HG03159 (cell line): ENCODE measurements at regions not wholly inside any gene's neighbourhood (a gene's known extent, or its start where the extent isn't known, plus 50 kb on each side); places are given as distances from the start of the nearest gene placed in this dataset.
"Not testable (repeated sequence)": the region's sequence is repeated elsewhere in the genome, so short reads cannot be mapped to it uniquely, and the experiment has no call there.

Source experiments
- ATAC-seq: cut with Tn5 transposase; IDR thresholded peaks from one replicate; pipeline ENCODE4 v1.9.1; 2021; ENCODE audit warnings: mild to moderate bottlenecking, moderate library complexity; ENCODE audit not compliant: unreplicated experiment

GRCh38 chr17:68782789-68783188 lies 172.4 kb downstream of the ABCA8 start:
- no peak for ATAC-seq

GRCh38 chr17:68780596-68780995 lies 174.6 kb downstream of the ABCA8 start:
- no peak for ATAC-seq

GRCh38 chr17:68778726-68779125 lies 176.5 kb downstream of the ABCA8 start:
- no peak for ATAC-seq

GRCh38 chr17:68777856-68778694 lies 176.9 kb upstream of the FAM20A start:
- ATAC-seq: no peak

GRCh38 chr17:68777243-68777855 lies 176.2 kb upstream of the FAM20A start:
- no peak for ATAC-seq

DNA sequence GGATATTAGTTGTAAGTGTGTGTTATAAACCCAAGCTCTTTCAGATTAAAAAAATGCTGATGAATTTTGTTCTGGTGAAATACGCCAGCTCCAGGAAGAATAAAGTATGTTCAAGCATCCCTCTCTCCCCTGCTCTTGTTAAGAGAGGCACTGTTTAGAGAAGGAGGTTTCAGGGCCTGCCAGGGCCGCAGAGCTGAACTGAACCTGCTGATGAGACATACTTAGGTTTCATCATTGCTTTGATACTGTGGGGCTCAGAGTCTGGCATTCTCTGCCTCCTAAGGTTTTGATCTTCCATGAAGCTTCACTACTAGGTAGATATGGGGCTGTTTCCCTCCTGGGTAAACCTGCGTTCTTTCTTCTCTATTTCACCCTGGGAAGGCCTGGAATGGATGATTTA lies 175.3 kb upstream of the FAM20A start:
- ATAC-seq: no peak

DNA sequence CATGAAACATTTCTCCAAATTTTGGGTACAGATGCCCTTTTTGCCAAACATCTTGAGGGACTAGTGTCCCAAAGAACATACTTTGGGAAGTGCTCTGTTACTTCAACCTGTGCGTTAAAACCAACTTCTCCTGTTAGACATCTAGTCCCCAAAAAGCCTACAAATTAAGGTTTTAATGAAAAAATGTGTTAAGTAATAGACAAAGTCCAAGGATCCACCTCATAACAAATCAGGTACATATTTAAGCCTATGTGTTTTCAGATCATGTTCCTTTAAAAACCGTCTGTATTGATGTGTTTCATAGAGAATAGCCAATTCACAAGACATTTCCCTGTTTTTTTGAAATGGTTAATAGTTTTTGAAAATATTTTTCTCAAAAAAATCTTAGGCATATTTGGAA lies 174.8 kb upstream of the FAM20A start:
- no peak for ATAC-seq

GRCh38 chr17:68775318-68775717 lies 174.2 kb upstream of the FAM20A start:
- ATAC-seq: no peak

DNA sequence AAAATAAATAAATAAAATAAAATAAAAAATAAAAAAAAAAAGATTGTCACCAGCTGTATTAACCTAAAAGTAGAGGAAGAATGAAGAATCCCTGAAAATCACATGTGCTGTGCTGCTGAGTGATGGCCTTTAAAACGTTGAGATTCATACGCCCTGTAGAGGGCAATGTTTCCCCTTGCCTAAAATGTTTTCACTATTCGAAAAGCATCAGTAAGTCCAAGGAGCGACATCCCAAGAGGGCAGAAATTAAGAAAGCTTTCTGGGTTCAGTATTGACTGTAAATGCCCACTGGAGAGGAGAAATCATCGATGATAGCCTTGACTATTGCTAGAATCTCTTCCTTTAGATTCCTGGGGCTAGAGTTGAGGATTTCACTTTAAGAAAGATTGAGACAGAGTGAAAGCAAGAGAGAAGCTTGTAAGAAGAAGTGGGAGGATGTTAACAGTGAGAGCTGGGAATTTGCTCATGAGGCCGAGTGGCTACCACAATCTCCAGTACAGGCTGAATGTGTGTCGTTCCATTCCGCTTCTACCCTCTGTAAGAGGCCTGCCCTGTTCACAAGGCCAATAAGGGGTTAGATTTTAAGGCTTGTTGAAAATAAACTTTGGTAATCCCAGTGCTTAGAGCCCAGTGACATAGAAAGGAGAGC lies 170.8 kb upstream of the FAM20A start:
- peak; percentile 56 for ATAC-seq

- ATAC-seq: no peak
Observed at GRCh38 chr17:68768804-68769203, 167.6 kb upstream of the FAM20A start.

DNA sequence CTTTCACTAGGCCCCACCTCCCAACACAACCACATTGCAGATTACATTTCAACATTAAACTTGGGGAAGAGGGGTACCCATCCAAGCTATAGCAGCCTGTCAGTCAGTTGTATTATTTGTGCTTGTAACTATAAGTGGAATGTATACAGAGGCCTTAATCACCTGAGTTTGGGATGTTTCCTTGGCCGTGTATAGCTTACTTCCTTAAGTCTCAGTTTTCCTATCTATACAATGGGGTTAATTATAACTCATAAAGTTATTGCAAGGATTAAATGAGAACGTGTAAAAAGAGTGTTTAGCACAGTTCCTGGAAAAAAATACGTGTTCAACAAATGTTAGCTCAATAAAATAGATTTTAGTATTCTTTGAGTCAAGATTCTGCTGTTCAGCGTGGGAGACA lies 165.5 kb upstream of the FAM20A start:
- no peak for ATAC-seq

DNA sequence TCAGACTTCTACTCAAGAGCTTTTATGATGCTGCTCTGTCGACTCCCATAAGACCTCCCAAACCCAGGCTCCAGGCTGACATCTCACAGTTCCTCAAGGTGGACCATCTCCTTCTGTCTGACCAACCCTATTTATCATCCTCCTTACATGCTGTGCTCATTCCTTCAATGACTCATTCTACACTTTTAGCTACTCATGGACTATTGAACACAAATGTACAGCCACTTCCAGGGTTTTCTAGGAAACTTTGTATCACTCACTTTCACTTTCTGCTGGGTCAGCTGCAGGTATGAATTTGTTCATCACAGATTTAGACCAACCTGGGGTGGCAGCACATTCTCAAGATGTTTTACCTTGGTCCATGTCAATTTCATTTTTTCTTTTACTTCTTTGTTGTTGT lies 162.4 kb upstream of the FAM20A start:
- no peak for ATAC-seq

DNA sequence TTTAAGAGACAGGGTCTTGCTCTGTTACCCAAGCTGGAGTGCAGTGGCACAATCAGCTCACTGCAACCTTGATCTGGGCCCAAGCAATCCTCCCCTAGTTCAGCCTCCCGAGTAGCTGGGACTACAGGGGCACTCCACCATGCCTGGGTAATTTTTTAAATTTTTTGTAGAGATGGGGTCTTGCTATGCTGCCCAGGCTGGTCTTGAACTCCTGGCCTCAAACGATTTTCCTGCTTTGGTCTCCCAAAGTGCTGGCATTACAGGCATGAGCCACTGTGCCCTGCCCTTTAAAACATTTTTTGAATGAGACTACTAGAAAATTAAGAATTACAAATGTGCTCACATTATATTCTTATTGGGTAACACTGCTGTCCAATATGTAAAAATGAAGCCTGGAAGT lies 161.7 kb upstream of the FAM20A start:
- ATAC-seq: no peak

DNA sequence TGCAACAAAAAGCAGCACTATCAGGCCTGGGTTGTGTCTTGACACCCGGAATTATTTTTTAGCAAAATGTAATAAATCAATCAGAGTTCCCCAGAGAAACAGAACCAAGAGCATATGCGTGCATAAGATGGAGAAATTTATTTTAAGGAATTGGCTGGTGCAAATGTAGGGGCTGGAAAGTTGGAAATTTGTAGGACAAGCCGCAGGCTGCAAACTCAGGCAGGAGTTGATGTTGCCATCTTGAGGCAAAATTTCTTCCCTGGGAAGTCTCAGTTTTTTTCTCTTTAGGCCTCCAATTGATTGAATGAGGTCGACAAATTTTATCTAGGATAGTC lies 158.9 kb upstream of the FAM20A start:
- no peak for ATAC-seq

GRCh38 chr17:68759343-68760140 lies 158.4 kb upstream of the FAM20A start:
- ATAC-seq: peak; percentile 74

DNA sequence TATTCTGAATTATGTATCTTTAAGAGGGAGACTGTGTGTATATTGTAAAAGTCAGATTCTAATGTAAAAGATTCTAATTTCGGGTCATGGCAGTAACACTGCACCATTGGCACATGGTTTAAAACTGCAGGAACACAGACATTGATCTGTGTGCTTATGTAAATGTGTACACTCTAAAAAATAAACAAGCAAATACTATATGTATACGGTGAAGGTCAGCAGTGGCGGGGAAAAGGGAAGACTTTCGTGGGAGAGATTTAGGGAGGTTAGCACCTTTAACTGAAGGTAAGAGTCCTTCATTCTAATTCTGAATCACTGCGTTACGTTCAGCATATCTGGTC lies 157.8 kb upstream of the FAM20A start:
- no peak for ATAC-seq

GRCh38 chr17:68757866-68758757 lies 156.9 kb upstream of the FAM20A start:
- not testable (repeated sequence) for ATAC-seq

DNA sequence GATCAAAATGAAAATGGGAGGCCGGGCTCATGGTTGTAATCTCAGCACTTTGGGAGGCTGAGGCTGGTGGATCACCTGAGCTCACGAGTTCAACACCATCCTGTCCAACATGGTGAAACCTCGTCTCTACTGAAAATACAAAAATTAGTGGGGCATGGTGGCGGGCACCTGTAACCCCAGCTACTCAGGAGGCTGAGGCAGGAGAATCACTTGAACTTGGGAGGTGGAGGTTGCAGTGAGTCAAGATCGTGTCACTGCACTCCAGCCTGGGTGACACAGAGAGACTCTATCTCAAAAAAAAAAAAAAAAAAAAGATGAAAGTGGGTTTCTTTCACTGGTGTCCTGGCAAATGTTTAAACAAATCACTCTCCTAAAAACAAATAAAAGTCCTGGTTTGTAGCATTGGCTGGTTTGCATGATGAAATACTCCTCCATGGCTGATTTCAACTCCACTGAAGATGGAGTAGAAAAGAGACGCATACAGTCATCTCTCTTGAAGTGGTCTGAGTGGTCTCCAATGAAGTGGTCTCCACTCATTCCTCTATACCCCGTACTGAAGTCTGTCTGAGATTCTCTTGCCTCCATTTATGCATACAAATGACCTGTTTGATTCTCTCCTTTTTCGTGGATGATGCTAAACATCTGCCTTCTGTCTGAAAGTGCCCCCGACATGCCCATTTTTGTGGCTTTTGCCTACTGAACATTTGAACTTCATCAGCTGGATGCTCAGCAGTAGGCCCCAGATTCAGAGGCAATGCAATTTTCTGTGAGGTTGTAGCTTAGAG lies 153.0 kb upstream of the FAM20A start:
- ATAC-seq: no peak

DNA sequence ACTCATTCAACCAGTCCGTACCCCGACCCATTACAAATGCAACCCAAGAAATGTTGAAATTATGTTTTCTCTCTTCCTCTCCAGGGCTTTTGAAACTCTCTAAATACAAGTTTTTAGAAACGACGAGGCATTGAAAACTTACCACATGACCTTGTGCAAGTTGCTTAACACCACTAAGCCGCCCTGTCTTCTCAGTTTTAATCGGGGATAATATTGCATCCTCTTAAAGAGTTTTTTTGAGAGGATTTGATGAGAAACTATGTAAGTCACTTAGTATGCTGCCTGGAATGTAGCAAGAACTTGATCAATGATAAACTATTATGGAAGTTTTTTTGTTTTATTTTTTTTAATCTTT lies 149.0 kb upstream of the FAM20A start:
- no peak for ATAC-seq
